HG02763 (cell line): ENCODE measurements at regions not wholly inside any gene's neighbourhood (a gene's known extent, or its start where the extent isn't known, plus 50 kb on each side); places are given as distances from the start of the nearest gene placed in this dataset.

Source experiments
- ATAC-seq: cut with Tn5 transposase; IDR thresholded peaks from one replicate; pipeline ENCODE4 v1.9.1; 2021; ENCODE audit warnings: mild to moderate bottlenecking, moderate library complexity; ENCODE audit not compliant: unreplicated experiment

GRCh38 chr15:60057554-60057953 is 53.4 kb downstream of the FOXB1 start:
- no peak for ATAC-seq

GRCh38 chr15:60059186-60059585 is 55.1 kb downstream of the FOXB1 start:
- ATAC-seq = no peak

- ATAC-seq = no peak
Observed at GRCh38 chr15:60061758-60062157, 57.6 kb downstream of the FOXB1 start.

- ATAC-seq = no peak
Observed at GRCh38 chr15:60062826-60063225, 58.7 kb downstream of the FOXB1 start.

- ATAC-seq = no peak
Observed at GRCh38 chr15:60065951-60066350, 61.8 kb downstream of the FOXB1 start.

- no peak for ATAC-seq
Observed at GRCh38 chr15:60070838-60071493, 66.9 kb downstream of the FOXB1 start.

- no peak for ATAC-seq
Observed at GRCh38 chr15:60072826-60073465, 68.8 kb downstream of the FOXB1 start.

- ATAC-seq = no peak
Observed at GRCh38 chr15:60073466-60073840, 69.3 kb downstream of the FOXB1 start.

- ATAC-seq = no peak
Observed at GRCh38 chr15:60074181-60074885, 70.2 kb downstream of the FOXB1 start.

- no peak for ATAC-seq
Observed at GRCh38 chr15:60076045-60076444, 71.9 kb downstream of the FOXB1 start.

- ATAC-seq = no peak
Observed at GRCh38 chr15:60076582-60077276, 72.6 kb downstream of the FOXB1 start.

- ATAC-seq = no peak
Observed at GRCh38 chr15:60077581-60078359, 73.7 kb downstream of the FOXB1 start.

- ATAC-seq = no peak
Observed at GRCh38 chr15:60079210-60079609, 75.1 kb downstream of the FOXB1 start.

GRCh38 chr15:60081976-60082375 is 77.9 kb downstream of the FOXB1 start:
- no peak for ATAC-seq

GRCh38 chr15:60083318-60083717 is 79.2 kb downstream of the FOXB1 start:
- ATAC-seq = no peak

GRCh38 chr15:60086681-60087429 is 82.7 kb downstream of the FOXB1 start:
- ATAC-seq = no peak

GRCh38 chr15:60087561-60087960 is 83.5 kb downstream of the FOXB1 start:
- ATAC-seq = no peak

- no peak for ATAC-seq
Observed at GRCh38 chr15:60090747-60091146, 86.6 kb downstream of the FOXB1 start.

- ATAC-seq = no peak
Observed at GRCh38 chr15:60091157-60091556, 87.0 kb downstream of the FOXB1 start.

GRCh38 chr15:60091911-60092310 is 87.8 kb downstream of the FOXB1 start:
- ATAC-seq = no peak
